ENCODE measurements at regions not wholly inside any gene's neighbourhood (a gene's known extent, or its start where the extent isn't known, plus 50 kb on each side); places are given as distances from the start of the nearest gene placed in this dataset.

DNA sequence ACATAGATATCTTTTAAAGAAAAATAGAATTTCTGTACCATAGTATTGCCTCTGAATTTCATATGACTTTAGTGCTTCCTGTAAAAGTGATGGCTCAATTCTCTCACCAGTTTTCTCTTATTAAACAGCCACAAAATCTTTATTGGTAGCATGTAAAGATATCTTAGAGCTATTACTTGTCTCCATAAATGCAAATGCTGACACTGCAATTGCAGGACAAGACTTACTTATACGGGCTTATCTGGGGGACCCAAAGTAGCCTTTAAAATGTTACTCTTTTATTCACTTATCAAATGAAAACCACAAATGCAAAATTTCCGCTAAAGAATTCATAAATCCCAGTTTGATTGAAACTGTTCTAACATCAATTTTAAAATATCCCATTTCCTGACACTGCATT lies 287.1 kb upstream of the SPTLC3 start:
- H3K9me3 ChIP-seq (ENCODE audit: control insufficient read depth, low read length), result no peaks in the 10 kb centered on the region
- TF ChIP-seq, protein P1, sequence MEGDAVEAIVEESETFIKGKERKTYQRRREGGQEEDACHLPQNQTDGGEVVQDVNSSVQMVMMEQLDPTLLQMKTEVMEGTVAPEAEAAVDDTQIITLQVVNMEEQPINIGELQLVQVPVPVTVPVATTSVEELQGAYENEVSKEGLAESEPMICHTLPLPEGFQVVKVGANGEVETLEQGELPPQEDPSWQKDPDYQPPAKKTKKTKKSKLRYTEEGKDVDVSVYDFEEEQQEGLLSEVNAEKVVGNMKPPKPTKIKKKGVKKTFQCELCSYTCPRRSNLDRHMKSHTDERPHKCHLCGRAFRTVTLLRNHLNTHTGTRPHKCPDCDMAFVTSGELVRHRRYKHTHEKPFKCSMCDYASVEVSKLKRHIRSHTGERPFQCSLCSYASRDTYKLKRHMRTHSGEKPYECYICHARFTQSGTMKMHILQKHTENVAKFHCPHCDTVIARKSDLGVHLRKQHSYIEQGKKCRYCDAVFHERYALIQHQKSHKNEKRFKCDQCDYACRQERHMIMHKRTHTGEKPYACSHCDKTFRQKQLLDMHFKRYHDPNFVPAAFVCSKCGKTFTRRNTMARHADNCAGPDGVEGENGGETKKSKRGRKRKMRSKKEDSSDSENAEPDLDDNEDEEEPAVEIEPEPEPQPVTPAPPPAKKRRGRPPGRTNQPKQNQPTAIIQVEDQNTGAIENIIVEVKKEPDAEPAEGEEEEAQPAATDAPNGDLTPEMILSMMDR (IDR thresholded peaks at IDR 0.05), result no peak
- H3K4me1 ChIP-seq, result no peaks in the 10 kb centered on the region
- no peak overlapping the region for H3K27ac ChIP-seq
- H3K4me2 ChIP-seq (ENCODE audit: low read length), result no peak overlapping the region
- no peak overlapping the region for H2AFZ ChIP-seq
- H3K4me3 ChIP-seq (ENCODE audit: low read depth, low read length), result no peak overlapping the region
- no peaks in the 10 kb centered on the region for H3K36me3 ChIP-seq (ENCODE audit: control insufficient read depth, insufficient read depth, low read length)
- no peaks in the 10 kb centered on the region for H3K27me3 ChIP-seq (ENCODE audit: control insufficient read depth, insufficient read depth, low read length)
- H3K79me2 ChIP-seq, result no peaks in the 10 kb centered on the region
- no peak overlapping the region for H3K9ac ChIP-seq

DNA sequence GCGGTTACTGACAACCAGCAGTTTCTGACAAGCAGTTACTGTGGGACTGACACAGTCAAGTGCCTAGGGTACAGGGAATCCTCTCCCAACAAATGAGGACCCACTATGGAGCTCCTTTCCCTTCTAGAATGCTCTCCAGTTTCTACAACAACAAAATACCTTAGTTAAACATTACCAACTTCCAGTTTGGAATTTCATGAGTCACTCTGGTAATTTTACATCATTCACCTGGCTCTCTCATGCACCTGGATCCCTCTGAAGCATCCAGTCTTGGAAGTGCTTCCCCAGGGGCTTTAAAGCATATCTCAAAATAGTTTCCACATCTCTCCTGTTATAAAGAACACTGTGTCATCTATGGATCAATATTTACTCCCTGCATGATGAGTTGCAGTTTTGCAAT lies 286.7 kb upstream of the SPTLC3 start:
- Histone ChIP-seq H3K27ac (no peak overlapping the region), H3K4me3 (ENCODE audit: low read depth, low read length) (no peak overlapping the region), H3K4me2 (ENCODE audit: low read length) (no peak overlapping the region), H3K4me1 (no peaks in the 10 kb centered on the region), H2AFZ (no peak overlapping the region), H3K27me3 (ENCODE audit: control insufficient read depth, insufficient read depth, low read length) (no peaks in the 10 kb centered on the region), H3K9me3 (ENCODE audit: control insufficient read depth, low read length) (no peaks in the 10 kb centered on the region), H3K36me3 (ENCODE audit: control insufficient read depth, insufficient read depth, low read length) (no peaks in the 10 kb centered on the region), H3K9ac (no peak overlapping the region), H3K79me2 (no peaks in the 10 kb centered on the region)
- TF ChIP-seq, protein P1 (IDR thresholded peaks at IDR 0.05), result no peak

DNA sequence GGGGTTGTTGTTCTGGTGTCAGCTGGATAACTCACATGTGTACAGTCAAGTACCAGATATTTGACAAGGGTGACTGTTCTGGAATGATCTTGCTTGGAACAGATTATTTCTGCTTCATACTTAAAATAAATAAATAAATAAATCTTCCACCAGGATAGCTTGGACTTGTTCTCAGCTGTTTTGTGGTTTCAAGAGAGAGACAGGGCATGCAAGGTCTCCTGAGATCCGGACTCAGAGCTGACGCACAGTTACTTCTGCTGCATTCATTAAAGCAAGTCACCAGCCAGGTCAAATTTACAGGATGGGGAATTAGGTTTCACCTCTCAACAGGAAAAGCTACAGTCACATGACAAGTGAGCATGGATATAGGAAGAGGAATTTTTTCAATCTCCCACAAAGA lies 285.0 kb upstream of the SPTLC3 start:
- H3K27me3 ChIP-seq (ENCODE audit: control insufficient read depth, insufficient read depth, low read length), result no peaks in the 10 kb centered on the region

DNA sequence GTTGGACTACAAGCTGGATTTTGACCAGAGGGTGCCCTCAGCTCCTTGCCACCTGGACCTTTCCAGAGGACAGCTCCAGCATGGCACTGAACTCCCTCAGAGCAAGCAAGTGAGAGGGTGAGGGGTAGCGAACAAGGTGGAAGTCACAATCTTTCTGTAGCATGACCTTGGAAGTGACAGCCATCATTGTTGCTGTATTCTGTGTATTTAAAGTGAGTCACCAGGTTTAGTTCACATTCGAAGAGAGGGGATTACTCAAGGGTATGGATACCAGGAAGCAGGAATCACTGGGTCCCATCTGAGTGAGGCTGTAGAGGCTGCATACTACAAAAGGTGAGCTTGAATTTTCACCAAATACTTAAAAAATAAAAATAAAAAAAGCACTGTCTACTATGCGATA lies 280.0 kb upstream of the SPTLC3 start:
- H2AFZ ChIP-seq, result no peak overlapping the region
- no peaks in the 10 kb centered on the region for H3K79me2 ChIP-seq
- H3K4me2 ChIP-seq (ENCODE audit: low read length), result no peak overlapping the region
- no peak overlapping the region for H3K9ac ChIP-seq
- no peaks in the 10 kb centered on the region for H3K36me3 ChIP-seq (ENCODE audit: control insufficient read depth, insufficient read depth, low read length)
- no peak overlapping the region for H3K4me3 ChIP-seq (ENCODE audit: low read depth, low read length)
- H3K9me3 ChIP-seq (ENCODE audit: control insufficient read depth, low read length), result no peaks in the 10 kb centered on the region
- TF ChIP-seq, protein P1 (IDR thresholded peaks at IDR 0.05), result no peak
- H3K27me3 ChIP-seq (ENCODE audit: control insufficient read depth, insufficient read depth, low read length), result no peaks in the 10 kb centered on the region
- H3K4me1 ChIP-seq, result no peaks in the 10 kb centered on the region
- no peak overlapping the region for H3K27ac ChIP-seq

More for the DNA sequence above, 285.0 kb upstream of the SPTLC3 start:
- Histone ChIP-seq H3K79me2 (no peaks in the 10 kb centered on the region), H3K9me3 (ENCODE audit: control insufficient read depth, low read length) (no peaks in the 10 kb centered on the region), H3K4me3 (ENCODE audit: low read depth, low read length) (no peak overlapping the region), H3K36me3 (ENCODE audit: control insufficient read depth, insufficient read depth, low read length) (no peaks in the 10 kb centered on the region), H3K4me1 (no peaks in the 10 kb centered on the region), H3K9ac (no peak overlapping the region), H3K27ac (no peak overlapping the region), H3K4me2 (ENCODE audit: low read length) (no peak overlapping the region), H2AFZ (no peak overlapping the region)
- TF ChIP-seq, protein P1 (IDR thresholded peaks at IDR 0.05), result no peak

DNA sequence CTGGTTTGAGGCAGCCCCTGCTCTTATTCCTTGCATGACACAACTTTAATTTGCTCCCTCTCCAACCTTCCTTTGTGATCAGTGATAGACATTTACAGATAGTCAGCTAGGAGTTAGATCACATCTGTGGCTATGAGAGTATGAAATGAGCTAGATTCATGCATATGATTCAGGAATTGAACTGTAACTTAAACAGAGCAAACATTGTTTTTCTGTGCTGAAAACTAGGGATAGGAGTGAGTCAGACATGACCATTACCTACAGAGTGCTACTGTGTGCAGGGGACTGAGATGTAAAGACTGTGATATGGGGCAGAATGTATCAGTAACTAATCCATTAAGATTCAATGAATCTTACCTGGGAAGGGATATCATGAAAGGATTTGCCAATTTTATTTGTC lies 279.4 kb upstream of the SPTLC3 start:
- Histone ChIP-seq H3K4me1 (no peaks in the 10 kb centered on the region), H2AFZ (no peak overlapping the region), H3K9me3 (ENCODE audit: control insufficient read depth, low read length) (no peaks in the 10 kb centered on the region), H3K4me3 (ENCODE audit: low read depth, low read length) (no peak overlapping the region), H3K9ac (no peak overlapping the region), H3K27ac (no peak overlapping the region), H3K36me3 (ENCODE audit: control insufficient read depth, insufficient read depth, low read length) (no peaks in the 10 kb centered on the region), H3K27me3 (ENCODE audit: control insufficient read depth, insufficient read depth, low read length) (no peaks in the 10 kb centered on the region), H3K4me2 (ENCODE audit: low read length) (no peak overlapping the region), H3K79me2 (no peaks in the 10 kb centered on the region)
- TF ChIP-seq, protein P1 (IDR thresholded peaks at IDR 0.05), result no peak
